ENCODE measurements at regions not wholly inside any gene's neighbourhood (a gene's known extent, or its start where the extent isn't known, plus 50 kb on each side); places are given as distances from the start of the nearest gene placed in this dataset.

DNA sequence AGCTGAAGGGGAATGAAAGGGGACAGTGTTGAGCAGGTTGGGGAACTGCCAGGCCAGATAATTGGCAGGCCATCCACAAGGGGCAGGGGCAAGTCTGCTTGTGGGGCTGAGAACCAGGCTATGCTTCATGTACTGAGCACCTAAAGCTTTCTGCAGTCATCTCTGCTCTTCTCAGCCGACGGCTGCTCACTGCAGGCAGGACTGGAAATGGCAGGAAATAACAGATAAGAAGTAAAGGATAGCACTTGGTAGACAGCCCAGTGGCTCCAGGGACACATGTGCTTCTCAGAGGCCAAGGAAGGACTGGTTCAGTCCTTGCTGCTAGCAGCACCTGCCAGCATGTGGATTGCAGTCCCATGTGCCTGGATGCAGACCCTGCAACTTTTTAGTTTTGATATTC lies 89.8 kb downstream of the CD164 start:
- ChIA-PET POLR2A (no interaction called here), CTCF (no interaction called here)
- DNase-seq (no peak), ATAC-seq (no peak)
- H3K27me3 Mint-ChIP-seq, result no peaks in the 10 kb centered on the region
- intact Hi-C loops (cut with micrococcal nuclease), result no loop called here
- TF ChIP-seq, protein P1, sequence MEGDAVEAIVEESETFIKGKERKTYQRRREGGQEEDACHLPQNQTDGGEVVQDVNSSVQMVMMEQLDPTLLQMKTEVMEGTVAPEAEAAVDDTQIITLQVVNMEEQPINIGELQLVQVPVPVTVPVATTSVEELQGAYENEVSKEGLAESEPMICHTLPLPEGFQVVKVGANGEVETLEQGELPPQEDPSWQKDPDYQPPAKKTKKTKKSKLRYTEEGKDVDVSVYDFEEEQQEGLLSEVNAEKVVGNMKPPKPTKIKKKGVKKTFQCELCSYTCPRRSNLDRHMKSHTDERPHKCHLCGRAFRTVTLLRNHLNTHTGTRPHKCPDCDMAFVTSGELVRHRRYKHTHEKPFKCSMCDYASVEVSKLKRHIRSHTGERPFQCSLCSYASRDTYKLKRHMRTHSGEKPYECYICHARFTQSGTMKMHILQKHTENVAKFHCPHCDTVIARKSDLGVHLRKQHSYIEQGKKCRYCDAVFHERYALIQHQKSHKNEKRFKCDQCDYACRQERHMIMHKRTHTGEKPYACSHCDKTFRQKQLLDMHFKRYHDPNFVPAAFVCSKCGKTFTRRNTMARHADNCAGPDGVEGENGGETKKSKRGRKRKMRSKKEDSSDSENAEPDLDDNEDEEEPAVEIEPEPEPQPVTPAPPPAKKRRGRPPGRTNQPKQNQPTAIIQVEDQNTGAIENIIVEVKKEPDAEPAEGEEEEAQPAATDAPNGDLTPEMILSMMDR (IDR thresholded peaks at IDR 0.05), result no peak
- no peaks in the 10 kb centered on the region for H3K4me1 Mint-ChIP-seq (ENCODE audit: low read depth)
- no peak overlapping the region for H3K4me3 Mint-ChIP-seq
- H3K36me3 Mint-ChIP-seq (ENCODE audit: low read depth), result no peaks in the 10 kb centered on the region
- no peak overlapping the region for H3K27ac Mint-ChIP-seq
- H3K9me3 Mint-ChIP-seq, result no peaks in the 10 kb centered on the region

DNA sequence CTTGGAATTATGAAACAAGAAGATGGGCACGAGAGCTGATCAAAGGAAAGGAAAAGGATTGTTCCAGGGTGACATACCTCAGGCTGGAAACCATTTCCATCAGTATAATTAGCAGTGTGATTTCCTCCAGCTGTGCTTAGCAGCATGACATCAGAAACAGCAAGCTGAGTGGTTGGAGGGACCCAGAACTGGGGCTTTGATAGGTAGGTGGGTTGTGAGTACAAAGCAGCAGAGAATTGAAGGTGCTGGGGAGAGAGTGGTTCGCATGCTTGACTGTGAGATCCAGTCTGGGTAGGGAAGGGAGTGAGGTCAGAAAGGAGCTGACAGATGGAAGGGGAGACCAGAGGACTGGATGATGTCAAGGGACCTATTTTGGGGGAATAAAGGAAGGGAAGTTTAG lies 90.4 kb downstream of the CD164 start:
- Mint-ChIP-seq H3K4me3 (no peak overlapping the region), H3K36me3 (ENCODE audit: low read depth) (no peaks in the 10 kb centered on the region), H3K9me3 (no peaks in the 10 kb centered on the region), H3K27ac (no peak overlapping the region), H3K27me3 (no peaks in the 10 kb centered on the region), H3K4me1 (ENCODE audit: low read depth) (no peaks in the 10 kb centered on the region)
- DNase-seq (no peak), ATAC-seq (no peak)
- TF ChIP-seq, protein P1 (IDR thresholded peaks at IDR 0.05), result no peak
- CTCF ChIA-PET, result no interaction called here
- intact Hi-C loops (cut with micrococcal nuclease), result no loop called here
- POLR2A ChIA-PET, result no interaction called here

DNA sequence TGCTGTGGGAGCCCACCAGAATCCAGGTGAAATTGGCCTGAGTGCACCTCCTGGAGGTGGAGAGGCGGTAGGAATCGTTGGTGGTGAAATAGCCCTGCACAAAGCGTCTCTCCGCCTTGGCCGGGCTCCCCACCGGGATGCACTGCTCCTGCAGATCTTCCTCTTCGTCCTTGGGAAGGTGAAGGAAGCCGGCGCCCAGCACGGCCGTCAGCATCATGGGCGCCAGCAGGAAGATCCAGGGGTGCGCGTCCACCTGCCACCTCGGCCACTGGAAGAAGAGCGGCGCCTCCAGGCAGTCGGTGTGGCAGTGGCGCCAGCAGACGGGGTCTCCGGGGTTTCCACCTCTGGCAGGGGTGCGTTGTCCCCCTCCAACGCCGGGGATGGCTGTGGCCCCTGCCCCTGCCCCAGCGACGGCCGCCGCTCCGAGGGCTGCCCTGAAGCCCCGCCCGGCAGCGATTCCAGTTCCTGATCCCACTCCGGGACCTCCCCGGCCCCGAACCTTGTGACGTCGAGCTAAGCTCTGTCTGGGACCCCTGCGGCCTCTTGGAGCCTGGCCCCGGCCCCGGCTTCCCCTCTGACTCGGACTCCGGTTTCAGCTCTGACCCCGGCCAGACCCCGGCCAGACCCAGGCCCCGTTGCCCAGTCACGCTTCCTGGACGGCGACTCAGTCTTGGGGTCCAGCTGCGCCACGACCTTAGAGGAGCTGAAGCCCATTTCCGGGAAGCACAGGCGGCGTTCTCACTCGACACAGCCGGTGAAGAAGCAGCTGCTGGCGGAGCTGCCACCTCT lies 91.9 kb downstream of the CD164 start:
- Mint-ChIP-seq H3K27me3 (no peaks in the 10 kb centered on the region), H3K36me3 (ENCODE audit: low read depth) (no peaks in the 10 kb centered on the region), H3K4me3 (no peak overlapping the region), H3K9me3 (no peaks in the 10 kb centered on the region), H3K27ac (no peak overlapping the region), H3K4me1 (ENCODE audit: low read depth) (no peaks in the 10 kb centered on the region)
- intact Hi-C loops (cut with micrococcal nuclease), result no loop called here
- ATAC-seq (no peak), DNase-seq (no peak)
- TF ChIP-seq, protein P1 (IDR thresholded peaks at IDR 0.05), result no peak
- ChIA-PET POLR2A (interaction anchor here (0.6 kb wide), 1 partner anchor 13 kb away, joined by 3 read pairs; no protein-coding TSS in a partner anchor), CTCF (no interaction called here)

DNA sequence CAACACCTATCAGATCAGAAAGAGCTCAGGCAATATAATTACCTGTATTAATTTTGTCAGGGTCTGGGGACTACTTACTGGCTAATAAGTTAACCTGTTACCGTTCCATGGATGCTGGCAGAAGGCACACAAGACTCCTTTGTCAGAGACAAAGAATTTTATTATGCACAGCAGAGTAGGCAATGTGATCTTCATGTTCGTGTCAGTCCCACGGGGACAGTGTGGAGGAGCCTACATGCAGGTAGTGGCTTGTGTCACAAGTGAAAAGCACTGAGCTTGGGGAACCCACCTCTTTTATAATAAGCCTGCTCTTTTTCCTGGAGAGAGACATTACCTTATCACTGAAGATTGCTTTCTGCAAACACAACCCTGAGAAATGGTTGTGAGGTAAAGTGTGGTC lies 96.9 kb downstream of the CD164 start:
- intact Hi-C loops (cut with micrococcal nuclease), result no loop called here
- CTCF ChIA-PET, result no interaction called here
- Mint-ChIP-seq H3K4me3 (no peak overlapping the region), H3K27me3 (no peaks in the 10 kb centered on the region), H3K9me3 (no peaks in the 10 kb centered on the region), H3K27ac (no peak overlapping the region), H3K36me3 (ENCODE audit: low read depth) (no peaks in the 10 kb centered on the region), H3K4me1 (ENCODE audit: low read depth) (no peaks in the 10 kb centered on the region)
- TF ChIP-seq, protein P1 (IDR thresholded peaks at IDR 0.05), result no peak
- ATAC-seq (no peak), DNase-seq (no peak)
- POLR2A ChIA-PET, result no interaction called here

DNA sequence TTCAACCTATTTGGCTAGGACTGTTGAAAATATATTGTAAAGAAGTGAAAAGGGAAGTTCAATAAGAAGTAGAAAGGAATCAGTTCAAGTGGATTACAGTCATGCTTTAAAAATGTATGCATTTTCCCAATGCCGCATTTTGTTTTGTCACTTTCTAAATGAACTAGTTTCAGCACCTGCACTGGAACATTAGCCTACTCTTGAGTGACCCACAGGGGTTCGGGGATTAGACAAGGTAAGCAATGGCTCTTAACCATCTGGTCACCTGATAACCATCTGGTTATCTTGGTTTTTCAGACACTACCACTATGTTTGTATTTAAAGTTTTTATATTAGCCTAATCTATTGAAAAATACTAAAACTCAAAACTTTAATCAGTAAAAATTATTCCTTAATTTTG lies 97.6 kb downstream of the CD164 start:
- CTCF ChIA-PET, result no interaction called here
- intact Hi-C loops (cut with micrococcal nuclease), result no loop called here
- POLR2A ChIA-PET, result no interaction called here
- no peaks in the 10 kb centered on the region for H3K9me3 Mint-ChIP-seq
- H3K36me3 Mint-ChIP-seq (ENCODE audit: low read depth), result no peaks in the 10 kb centered on the region
- no peaks in the 10 kb centered on the region for H3K27me3 Mint-ChIP-seq
- ATAC-seq, result no peak
- H3K4me1 Mint-ChIP-seq (ENCODE audit: low read depth), result no peaks in the 10 kb centered on the region
- H3K4me3 Mint-ChIP-seq, result no peak overlapping the region
- no peak for DNase-seq
- TF ChIP-seq, protein P1 (IDR thresholded peaks at IDR 0.05), result no peak
- H3K27ac Mint-ChIP-seq, result no peak overlapping the region

Data from activated CD8-positive, alpha-beta T cell treated with anti-CD3 and anti-CD28 coated beads for 36 hours (primary cell).